MM.1S (cell line): ENCODE measurements at regions not wholly inside any gene's neighbourhood (a gene's known extent, or its start where the extent isn't known, plus 50 kb on each side); places are given as distances from the start of the nearest gene placed in this dataset.

ENCODE experiments used
- DNase-seq: peaks from one replicate; pipeline ENCODE4 v3.0.0-alpha.2; 2015
- H2AFZ ChIP-seq: fragments of 300-600 bp; sonication (generic); 2 replicates; pipeline ENCODE4 v1.6.0; 2016; ENCODE audit warnings: antibody characterized with exemption, low read length
- H3F3A ChIP-seq: fragments of 300-600 bp; sonication (generic); 2 replicates; pipeline ENCODE4 v1.6.1; 2016; ENCODE audit warnings: mild to moderate bottlenecking, antibody characterized with exemption, low read length, moderate library complexity, mixed read lengths; ENCODE audit not compliant: insufficient read depth
- H3K27ac ChIP-seq: fragments of 300-600 bp; sonication (generic); 2 replicates; pipeline ENCODE4 v1.5.1; 2016; ENCODE audit warnings: mild to moderate bottlenecking, low read length
- H3K27me3 ChIP-seq: fragments of 300-600 bp; sonication (generic); replicated peaks from 2 replicates; pipeline ENCODE4 v1.6.0; 2016; ENCODE audit warnings: low read length; ENCODE audit not compliant: insufficient read depth
- H3K36me3 ChIP-seq: fragments of 300-600 bp; sonication (generic); replicated peaks from 2 replicates; pipeline ENCODE4 v1.6.1; 2016; ENCODE audit warnings: mild to moderate bottlenecking, low read length, mixed read lengths; ENCODE audit not compliant: insufficient read depth
- H3K4me1 ChIP-seq: fragments of 300-600 bp; sonication (generic); 2 replicates; pipeline ENCODE4 v1.6.1; 2016; ENCODE audit warnings: low read length, mixed read lengths
- H3K4me2 ChIP-seq: fragments of 300-600 bp; sonication (generic); 2 replicates; pipeline ENCODE4 v1.6.0; 2016; ENCODE audit warnings: low read depth, low read length
- H3K4me3 ChIP-seq: fragments of 300-600 bp; sonication (generic); 2 replicates; pipeline ENCODE4 v1.5.1; 2016; ENCODE audit warnings: low read length, mixed read lengths
- H3K79me2 ChIP-seq: fragments of 300-600 bp; sonication (generic); 2 replicates; pipeline ENCODE4 v1.6.1; 2016; ENCODE audit warnings: mixed run types, low read length, mixed read lengths
- H3K9ac ChIP-seq: fragments of 300-600 bp; sonication (generic); 2 replicates; pipeline ENCODE4 v1.6.1; 2016; ENCODE audit warnings: low read length, mixed read lengths
- H3K9me2 ChIP-seq: fragments of 300-600 bp; sonication (generic); replicated peaks from 2 replicates; pipeline ENCODE4 v1.6.1; 2016; ENCODE audit warnings: mild to moderate bottlenecking, low read length, mixed read lengths; ENCODE audit not compliant: insufficient read depth
- H3K9me3 ChIP-seq: fragments of 300-600 bp; sonication (generic); replicated peaks from 2 replicates; pipeline ENCODE4 v1.6.1; 2016; ENCODE audit warnings: mild to moderate bottlenecking, low read length, mixed read lengths; ENCODE audit not compliant: insufficient read depth
- H4K20me1 ChIP-seq: fragments of 300-600 bp; sonication (generic); 2 replicates; pipeline ENCODE4 v1.6.1; 2016; ENCODE audit warnings: mild to moderate bottlenecking, low read length, moderate library complexity, mixed read lengths; ENCODE audit not compliant: insufficient read depth
- EZH2 ChIP-seq: fragments of 300-600 bp; sonication (generic); optimal IDR thresholded peaks from 2 replicates; pipeline ENCODE3; 2017; ENCODE audit warnings: low read depth, mild to moderate bottlenecking, antibody characterized with exemption, low read length, mixed read lengths
- EZH2phosphoT487 ChIP-seq: fragments of 300-600 bp; sonication (generic); IDR thresholded peaks from 2 replicates; pipeline ENCODE4 v1.6.1; 2018; ENCODE audit warnings: antibody characterized with exemption, low read length
- TF ChIP-seq, protein P1 (sequence below): fragments of 300-600 bp; sonication (generic); IDR thresholded peaks from 2 replicates; pipeline ENCODE4 v1.5.1; 2016; ENCODE audit warnings: antibody characterized with exemption, low read length, mixed read lengths

DNA sequence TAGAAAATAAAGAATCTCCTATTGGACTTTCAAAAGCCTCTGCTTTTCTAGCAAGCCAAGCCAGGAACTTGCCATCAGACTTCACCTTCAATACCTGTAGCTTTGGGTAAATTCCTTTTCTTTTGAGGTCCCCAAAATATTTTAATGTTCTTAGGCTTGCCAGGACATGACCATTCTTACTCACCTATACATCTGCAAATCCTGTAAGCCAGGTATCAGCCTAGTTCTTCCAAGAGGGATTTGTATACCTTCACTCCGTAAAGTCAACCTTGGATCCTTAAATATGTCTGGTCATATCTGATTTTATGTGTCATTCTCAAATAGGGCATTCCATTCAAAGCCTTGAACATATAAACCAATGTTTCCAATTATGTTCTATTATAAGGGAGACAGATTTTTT is 210.6 kb upstream of the CELF2 start:
- TF ChIP-seq EZH2 (no peak), EZH2phosphoT487 (no peak)
- TF ChIP-seq, protein P1, sequence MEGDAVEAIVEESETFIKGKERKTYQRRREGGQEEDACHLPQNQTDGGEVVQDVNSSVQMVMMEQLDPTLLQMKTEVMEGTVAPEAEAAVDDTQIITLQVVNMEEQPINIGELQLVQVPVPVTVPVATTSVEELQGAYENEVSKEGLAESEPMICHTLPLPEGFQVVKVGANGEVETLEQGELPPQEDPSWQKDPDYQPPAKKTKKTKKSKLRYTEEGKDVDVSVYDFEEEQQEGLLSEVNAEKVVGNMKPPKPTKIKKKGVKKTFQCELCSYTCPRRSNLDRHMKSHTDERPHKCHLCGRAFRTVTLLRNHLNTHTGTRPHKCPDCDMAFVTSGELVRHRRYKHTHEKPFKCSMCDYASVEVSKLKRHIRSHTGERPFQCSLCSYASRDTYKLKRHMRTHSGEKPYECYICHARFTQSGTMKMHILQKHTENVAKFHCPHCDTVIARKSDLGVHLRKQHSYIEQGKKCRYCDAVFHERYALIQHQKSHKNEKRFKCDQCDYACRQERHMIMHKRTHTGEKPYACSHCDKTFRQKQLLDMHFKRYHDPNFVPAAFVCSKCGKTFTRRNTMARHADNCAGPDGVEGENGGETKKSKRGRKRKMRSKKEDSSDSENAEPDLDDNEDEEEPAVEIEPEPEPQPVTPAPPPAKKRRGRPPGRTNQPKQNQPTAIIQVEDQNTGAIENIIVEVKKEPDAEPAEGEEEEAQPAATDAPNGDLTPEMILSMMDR, result no peak
- no peaks in the 10 kb centered on the region for H3K79me2 ChIP-seq
- H2AFZ ChIP-seq, result no peak overlapping the region
- no peak overlapping the region for H3K9ac ChIP-seq
- DNase-seq, result no peak
- no peaks in the 10 kb centered on the region for H3K9me3 ChIP-seq
- H3F3A ChIP-seq, result no peaks in the 10 kb centered on the region
- H3K4me3 ChIP-seq, result no peak overlapping the region
- H3K27me3 ChIP-seq, result no peaks in the 10 kb centered on the region
- H3K4me1 ChIP-seq, result no peaks in the 10 kb centered on the region
- no peaks in the 10 kb centered on the region for H4K20me1 ChIP-seq
- no peaks in the 10 kb centered on the region for H3K9me2 ChIP-seq
- no peaks in the 10 kb centered on the region for H3K36me3 ChIP-seq
- no peak overlapping the region for H3K27ac ChIP-seq
- no peak overlapping the region for H3K4me2 ChIP-seq

DNA sequence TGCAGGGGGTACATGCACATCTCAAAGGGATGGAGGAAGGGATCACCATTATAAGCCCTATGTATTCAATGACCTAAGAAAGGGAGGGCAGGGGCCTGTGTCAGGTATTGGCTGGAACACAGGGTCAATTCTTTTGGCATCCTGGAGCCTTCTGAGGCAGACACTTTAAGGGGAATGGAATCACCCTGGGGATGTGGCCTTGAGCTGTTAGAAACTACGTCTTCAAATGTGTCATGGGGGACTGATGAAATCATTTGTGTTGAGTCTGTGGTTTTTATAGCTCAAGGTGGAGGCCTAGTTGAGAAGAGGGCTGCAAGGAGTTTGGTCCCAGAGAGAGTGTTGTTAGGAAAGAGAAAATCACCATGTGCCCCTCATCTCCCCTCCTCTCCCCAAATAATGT is 206.1 kb upstream of the CELF2 start:
- Histone ChIP-seq H3K9ac (no peak overlapping the region), H3K79me2 (no peaks in the 10 kb centered on the region), H3K4me2 (no peak overlapping the region), H3K9me3 (no peaks in the 10 kb centered on the region), H3K27ac (no peak overlapping the region), H3K27me3 (no peaks in the 10 kb centered on the region), H4K20me1 (no peaks in the 10 kb centered on the region), H3F3A (no peaks in the 10 kb centered on the region), H3K36me3 (no peaks in the 10 kb centered on the region), H3K4me1 (no peaks in the 10 kb centered on the region), H3K9me2 (no peaks in the 10 kb centered on the region), H3K4me3 (no peak overlapping the region), H2AFZ (no peak overlapping the region)
- TF ChIP-seq EZH2, result no peak
- TF ChIP-seq, protein P1, result no peak
- no peak for TF ChIP-seq EZH2phosphoT487
- no peak for DNase-seq

GRCh38 chr10:10813656-10814055 is 204.0 kb upstream of the CELF2 start:
- H3K9ac ChIP-seq, result no peak overlapping the region
- TF ChIP-seq EZH2, result no peak
- TF ChIP-seq, protein P1, result no peak
- no peak for TF ChIP-seq EZH2phosphoT487
- H3K4me2 ChIP-seq, result no peak overlapping the region
- no peak overlapping the region for H3K4me3 ChIP-seq
- no peak overlapping the region for H3K27ac ChIP-seq
- no peaks in the 10 kb centered on the region for H3K36me3 ChIP-seq
- no peaks in the 10 kb centered on the region for H3K9me2 ChIP-seq
- no peak overlapping the region for H2AFZ ChIP-seq
- DNase-seq, result no peak
- no peaks in the 10 kb centered on the region for H3K27me3 ChIP-seq
- no peaks in the 10 kb centered on the region for H4K20me1 ChIP-seq
- H3F3A ChIP-seq, result no peaks in the 10 kb centered on the region
- H3K9me3 ChIP-seq, result no peaks in the 10 kb centered on the region
- no peaks in the 10 kb centered on the region for H3K79me2 ChIP-seq
- no peaks in the 10 kb centered on the region for H3K4me1 ChIP-seq
